Keratinocyte (primary cell): ENCODE measurements at regions not wholly inside any gene's neighbourhood (a gene's known extent, or its start where the extent isn't known, plus 50 kb on each side); places are given as distances from the start of the nearest gene placed in this dataset.
"Not testable (repeated sequence)": the region's sequence is repeated elsewhere in the genome, so short reads cannot be mapped to it uniquely, and the experiment has no call there.

Source experiments
- DNase-seq: peaks from one replicate; pipeline ENCODE4 v3.0.0-alpha.2; 2011; ENCODE audit warnings: low read depth, missing footprints, low spot score
- FAIRE-seq: peaks from 2 replicates; lab custom pipeline; 2011; peaks lifted over from hg19 to GRCh38; lab: Jason Lieb, UNC
- H2AFZ ChIP-seq: 2 replicates; pipeline ENCODE4 v1.6.0; 2012; ENCODE audit warnings: low read length, control low read depth, inconsistent platforms; ENCODE audit not compliant: control insufficient read depth
- H3K27ac ChIP-seq: 2 replicates; pipeline ENCODE4 v1.5.1; 2011; ENCODE audit warnings: low read length; ENCODE audit not compliant: control insufficient read depth, insufficient read depth
- H3K27me3 ChIP-seq: 3 replicates; pipeline ENCODE4 v1.6.0; 2011; ENCODE audit warnings: low read length; ENCODE audit not compliant: control insufficient read depth, insufficient read depth; ENCODE audit errors: extremely low read depth
- H3K36me3 ChIP-seq, 2 experiments: 2 replicates in 1 of 2; 3 replicates in 1 of 2; pipeline ENCODE4 v1.5.1; 2011; ENCODE audit warnings: low read length in 2 of 2, mild to moderate bottlenecking in 1 of 2; ENCODE audit not compliant: control insufficient read depth in 2 of 2, insufficient read depth in 2 of 2; ENCODE audit errors: extremely low read depth in 1 of 2
- H3K4me1 ChIP-seq: 3 replicates; pipeline ENCODE4 v1.5.1; 2011; ENCODE audit warnings: low read length; ENCODE audit not compliant: control insufficient read depth, insufficient read depth; ENCODE audit errors: extremely low read depth
- H3K4me2 ChIP-seq: 3 replicates; pipeline ENCODE4 v1.6.0; 2011; ENCODE audit warnings: low read depth, low read length; ENCODE audit not compliant: control insufficient read depth, insufficient read depth; ENCODE audit errors: extremely low read depth
- H3K4me3 ChIP-seq, 3 experiments: fragments of 200-600 bp in 1 of 3; sonication (generic) in 1 of 3; 2 replicates in 2 of 3; 3 replicates in 1 of 3; pipeline ENCODE4 v1.5.1; 2011 to 2016; ENCODE audit warnings: low read length in 3 of 3, mild to moderate bottlenecking in 3 of 3, control low read depth in 2 of 3, inconsistent platforms in 1 of 3, low read depth in 1 of 3, mixed read lengths in 1 of 3, mixed run types in 1 of 3, moderate library complexity in 1 of 3; ENCODE audit not compliant: control insufficient read depth in 2 of 3, insufficient read depth in 2 of 3; ENCODE audit errors: extremely low read depth in 1 of 3
- H3K79me2 ChIP-seq: 2 replicates; pipeline ENCODE4 v1.6.0; 2012; ENCODE audit warnings: low read length; ENCODE audit not compliant: control insufficient read depth, insufficient read depth
- H3K9ac ChIP-seq: 3 replicates; pipeline ENCODE4 v1.6.0; 2011; ENCODE audit warnings: low read length; ENCODE audit not compliant: control insufficient read depth, insufficient read depth; ENCODE audit errors: extremely low read depth
- H3K9me1 ChIP-seq: 3 replicates; pipeline ENCODE4 v1.6.0; 2011; ENCODE audit warnings: low read length; ENCODE audit not compliant: control insufficient read depth, insufficient read depth; ENCODE audit errors: extremely low read depth
- H3K9me3 ChIP-seq: 2 replicates; pipeline ENCODE4 v1.5.1; 2012; ENCODE audit warnings: low read depth, low read length; ENCODE audit not compliant: control insufficient read depth
- H4K20me1 ChIP-seq: 3 replicates; pipeline ENCODE4 v1.6.0; 2011; ENCODE audit warnings: low read length; ENCODE audit not compliant: control insufficient read depth, insufficient read depth; ENCODE audit errors: extremely low read depth
- CTCF ChIP-seq, 3 experiments: IDR thresholded peaks in 1 of 3; conservative IDR thresholded peaks in 1 of 3; optimal IDR thresholded peaks in 1 of 3; 2 replicates in 2 of 3; 3 replicates in 1 of 3; pipeline versions ENCODE3 to v1.5.1; 2011; ENCODE audit warnings: low read length in 3 of 3, mild to moderate bottlenecking in 3 of 3, moderate library complexity in 2 of 3, control low read depth in 1 of 3, inconsistent platforms in 1 of 3; ENCODE audit not compliant: insufficient read depth in 2 of 3; ENCODE audit errors: extremely low read depth in 1 of 3
- EZH2 ChIP-seq: IDR thresholded peaks from one replicate; pipeline ENCODE4 v1.6.1; 2012; ENCODE audit warnings: inconsistent platforms, mild to moderate bottlenecking, low read length, moderate library complexity
- dilution Hi-C: fragments of 300-500 bp; cut with MboI; formaldehyde crosslinking; loops from one replicate; pipeline ENCODE4 v1.7.0; 2020; ENCODE audit warnings: low sequenced_read_pairs; ENCODE audit not compliant: extremely low pct_ligation_motif_present

GRCh38 chr10:31239961-31240360 is 79.1 kb upstream of the ZEB1 start:
- Histone ChIP-seq H3K9me3 (no peaks in the 10 kb centered on the region), H2AFZ (no peak overlapping the region), H3K9me1 (no peaks in the 10 kb centered on the region), H3K79me2 (no peaks in the 10 kb centered on the region), H3K4me1 (no peaks in the 10 kb centered on the region), H3K9ac (no peak overlapping the region), H3K27me3 (no peaks in the 10 kb centered on the region), H4K20me1 (no peaks in the 10 kb centered on the region), H3K27ac (no peak overlapping the region), H3K36me3 (no peaks in the 10 kb centered on the region), H3K4me2 (no peak overlapping the region), H3K4me3 (no peak overlapping the region)
- dilution Hi-C loops, result no loop called here
- FAIRE-seq (no peak), DNase-seq (no peak)
- TF ChIP-seq CTCF (optimal IDR thresholded peaks at IDR 0.05 in 1 of 3, IDR thresholded peaks at IDR 0.05 in 1 of 3, conservative IDR thresholded peaks at IDR 0.05 in 1 of 3; ENCODE audit: extremely low read depth in 1 of 3, insufficient read depth in 2 of 3, low read length in 3 of 3), result no peak
- TF ChIP-seq EZH2, result no peak

GRCh38 chr10:31242902-31243301 is 76.1 kb upstream of the ZEB1 start:
- no peak overlapping the region for H3K4me3 ChIP-seq
- no peak overlapping the region for H3K4me2 ChIP-seq
- H3K36me3 ChIP-seq, result no peaks in the 10 kb centered on the region
- no peak overlapping the region for H3K27ac ChIP-seq
- H3K9me3 ChIP-seq, result no peaks in the 10 kb centered on the region
- FAIRE-seq (no peak), DNase-seq (no peak)
- H4K20me1 ChIP-seq, result no peaks in the 10 kb centered on the region
- dilution Hi-C loops, result no loop called here
- H3K27me3 ChIP-seq, result no peaks in the 10 kb centered on the region
- H3K4me1 ChIP-seq, result no peaks in the 10 kb centered on the region
- H2AFZ ChIP-seq, result no peak overlapping the region
- H3K9me1 ChIP-seq, result no peaks in the 10 kb centered on the region
- no peak overlapping the region for H3K9ac ChIP-seq
- no peaks in the 10 kb centered on the region for H3K79me2 ChIP-seq
- TF ChIP-seq EZH2, result no peak
- TF ChIP-seq CTCF (optimal IDR thresholded peaks at IDR 0.05 in 1 of 3, IDR thresholded peaks at IDR 0.05 in 1 of 3, conservative IDR thresholded peaks at IDR 0.05 in 1 of 3; ENCODE audit: extremely low read depth in 1 of 3, insufficient read depth in 2 of 3, low read length in 3 of 3), result no peak

DNA sequence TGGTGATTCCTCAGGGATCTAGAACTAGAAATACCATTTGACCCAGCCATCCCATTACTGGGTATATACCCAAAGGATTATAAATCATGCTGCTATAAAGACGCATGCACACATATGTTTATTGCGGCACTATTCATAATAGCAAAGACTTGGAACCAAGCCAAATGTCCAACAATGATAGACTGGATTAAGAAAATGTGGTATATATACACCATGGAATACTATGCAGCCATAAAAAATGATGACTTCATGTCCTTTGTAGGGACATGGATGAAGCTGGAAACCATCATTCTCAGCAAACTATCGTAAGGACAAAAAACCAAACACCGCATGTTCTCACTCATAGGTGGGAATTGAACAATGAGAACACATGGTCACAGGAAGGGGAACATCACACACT is 67.9 kb upstream of the ZEB1 start:
- DNase-seq, H3K9me1 ChIP-seq, FAIRE-seq, H3K9me3 ChIP-seq, H3K36me3 ChIP-seq, H3K27me3 ChIP-seq, H3K4me2 ChIP-seq, H3K9ac ChIP-seq, H3K79me2 ChIP-seq, dilution Hi-C loops, H2AFZ ChIP-seq, H3K27ac ChIP-seq, H4K20me1 ChIP-seq, H3K4me1 ChIP-seq, H3K4me3 ChIP-seq: not testable (repeated sequence)
